Dendritic cell treated with granulocyte-macrophage colony-stimulating factor and Interleukin-4, amounts not matched to agents 40 ng/mL and 50 ng/mL, for 4 days (primary cell): ENCODE measurements at regions not wholly inside any gene's neighbourhood (a gene's known extent, or its start where the extent isn't known, plus 50 kb on each side); places are given as distances from the start of the nearest gene placed in this dataset.
"Not testable (repeated sequence)": the region's sequence is repeated elsewhere in the genome, so short reads cannot be mapped to it uniquely, and the experiment has no call there.

Experiments used
- H3K27ac Mint-ChIP-seq: one replicate; pipeline ENCODE4 v1.8.0; 2022; ENCODE audit warnings: mild to moderate bottlenecking, mixed read lengths
- H3K27me3 Mint-ChIP-seq: one replicate; pipeline ENCODE4 v1.8.0; 2022; ENCODE audit warnings: mild to moderate bottlenecking, mixed read lengths
- H3K36me3 Mint-ChIP-seq: one replicate; pipeline ENCODE4 v1.8.0; 2022; ENCODE audit warnings: low read depth, mixed read lengths
- H3K4me1 Mint-ChIP-seq: one replicate; pipeline ENCODE4 v1.8.0; 2022; ENCODE audit warnings: low read depth, mixed read lengths
- H3K4me3 Mint-ChIP-seq: one replicate; pipeline ENCODE4 v1.8.0; 2022; ENCODE audit warnings: mild to moderate bottlenecking, moderate library complexity, mixed read lengths
- H3K9me3 Mint-ChIP-seq: one replicate; pipeline ENCODE4 v1.8.0; 2022; ENCODE audit warnings: mixed read lengths
- intact Hi-C: fragments of 100-400 bp; cut with micrococcal nuclease; formaldehyde crosslinking; loops from one replicate; pipeline ENCODE4 v1.15.0; 2022

GRCh38 chr7:45410893-45411292 is 163.3 kb upstream of the ADCY1 start:
- no peaks in the 10 kb centered on the region for H3K36me3 Mint-ChIP-seq
- no peak overlapping the region for H3K4me3 Mint-ChIP-seq
- peaks cover 4% of the 10 kb centered on the region for H3K27me3 Mint-ChIP-seq
- H3K4me1 Mint-ChIP-seq = no peaks in the 10 kb centered on the region
- peaks cover 9% of the 10 kb centered on the region for H3K9me3 Mint-ChIP-seq
- no peak overlapping the region for H3K27ac Mint-ChIP-seq
- intact Hi-C loops = no loop called here

GRCh38 chr7:45413419-45413818 is 160.7 kb upstream of the ADCY1 start:
- H3K9me3 Mint-ChIP-seq = peaks cover 9% of the 10 kb centered on the region
- H3K27ac Mint-ChIP-seq = no peak overlapping the region

GRCh38 chr7:45414226-45414625 is 159.9 kb upstream of the ADCY1 start:
- H3K4me1 Mint-ChIP-seq = no peaks in the 10 kb centered on the region
- H3K4me3 Mint-ChIP-seq = no peak overlapping the region
- intact Hi-C loops = no loop called here

More at GRCh38 chr7:45413419-45413818, 160.7 kb upstream of the ADCY1 start:
- H3K36me3 Mint-ChIP-seq = no peaks in the 10 kb centered on the region
- no peaks in the 10 kb centered on the region for H3K27me3 Mint-ChIP-seq
- intact Hi-C loops = no loop called here
- H3K4me3 Mint-ChIP-seq = no peak overlapping the region
- no peaks in the 10 kb centered on the region for H3K4me1 Mint-ChIP-seq

GRCh38 chr7:45415265-45415664 is 158.9 kb upstream of the ADCY1 start:
- intact Hi-C loops = no loop called here
- Mint-ChIP-seq H3K9me3 (peaks cover 9% of the 10 kb centered on the region), H3K27me3 (peaks cover 2% of the 10 kb centered on the region), H3K4me3 (no peak overlapping the region), H3K27ac (no peak overlapping the region), H3K4me1 (no peaks in the 10 kb centered on the region), H3K36me3 (no peaks in the 10 kb centered on the region)

More at GRCh38 chr7:45414226-45414625, 159.9 kb upstream of the ADCY1 start:
- Mint-ChIP-seq H3K36me3 (no peaks in the 10 kb centered on the region), H3K27me3 (no peaks in the 10 kb centered on the region), H3K9me3 (peaks cover 9% of the 10 kb centered on the region), H3K27ac (no peak overlapping the region)

GRCh38 chr7:45416846-45417245 is 157.3 kb upstream of the ADCY1 start:
- Mint-ChIP-seq H3K4me3 (no peak overlapping the region), H3K36me3 (no peaks in the 10 kb centered on the region), H3K27ac (no peak overlapping the region), H3K4me1 (no peaks in the 10 kb centered on the region), H3K27me3 (peaks cover 2% of the 10 kb centered on the region), H3K9me3 (no peaks in the 10 kb centered on the region)
- intact Hi-C loops = no loop called here

GRCh38 chr7:45417268-45417667 is 156.9 kb upstream of the ADCY1 start:
- H3K4me3 Mint-ChIP-seq = no peak overlapping the region
- H3K36me3 Mint-ChIP-seq = no peaks in the 10 kb centered on the region
- intact Hi-C loops = no loop called here
- no peaks in the 10 kb centered on the region for H3K4me1 Mint-ChIP-seq
- H3K9me3 Mint-ChIP-seq = no peaks in the 10 kb centered on the region
- H3K27me3 Mint-ChIP-seq = peaks cover 2% of the 10 kb centered on the region
- H3K27ac Mint-ChIP-seq = no peak overlapping the region

- no peak overlapping the region for H3K4me3 Mint-ChIP-seq
- H3K27me3 Mint-ChIP-seq = peaks cover 2% of the 10 kb centered on the region
- H3K9me3 Mint-ChIP-seq = no peaks in the 10 kb centered on the region
Measured at GRCh38 chr7:45417735-45418134, 156.4 kb upstream of the ADCY1 start.

GRCh38 chr7:45420843-45421495 is 153.2 kb upstream of the ADCY1 start:
- Mint-ChIP-seq H3K9me3 (no peaks in the 10 kb centered on the region), H3K27ac (no peak overlapping the region), H3K36me3 (no peaks in the 10 kb centered on the region), H3K27me3 (peaks cover 2% of the 10 kb centered on the region), H3K4me1 (no peaks in the 10 kb centered on the region), H3K4me3 (no peak overlapping the region)
- intact Hi-C loops = no loop called here

More at GRCh38 chr7:45417735-45418134, 156.4 kb upstream of the ADCY1 start:
- H3K4me1 Mint-ChIP-seq = no peaks in the 10 kb centered on the region
- H3K27ac Mint-ChIP-seq = no peak overlapping the region
- H3K36me3 Mint-ChIP-seq = no peaks in the 10 kb centered on the region
- intact Hi-C loops = no loop called here

- H3K36me3 Mint-ChIP-seq = no peaks in the 10 kb centered on the region
- H3K4me1 Mint-ChIP-seq = no peaks in the 10 kb centered on the region
- H3K27ac Mint-ChIP-seq = no peak overlapping the region
- H3K27me3 Mint-ChIP-seq = peaks cover 2% of the 10 kb centered on the region
- H3K9me3 Mint-ChIP-seq = no peaks in the 10 kb centered on the region
- no peak overlapping the region for H3K4me3 Mint-ChIP-seq
- intact Hi-C loops = no loop called here
Measured at GRCh38 chr7:45421806-45422205, 152.4 kb upstream of the ADCY1 start.

GRCh38 chr7:45430397-45430796 is 143.8 kb upstream of the ADCY1 start:
- Mint-ChIP-seq H3K4me3 (no peak overlapping the region), H3K9me3 (no peaks in the 10 kb centered on the region), H3K4me1 (no peaks in the 10 kb centered on the region), H3K27ac (no peak overlapping the region), H3K27me3 (peaks cover 1% of the 10 kb centered on the region), H3K36me3 (no peaks in the 10 kb centered on the region)
- intact Hi-C loops = no loop called here

GRCh38 chr7:45434167-45434784 is 139.9 kb upstream of the ADCY1 start:
- peaks cover 1% of the 10 kb centered on the region for H3K27me3 Mint-ChIP-seq
- H3K36me3 Mint-ChIP-seq = no peaks in the 10 kb centered on the region
- no peaks in the 10 kb centered on the region for H3K9me3 Mint-ChIP-seq
- no peak overlapping the region for H3K4me3 Mint-ChIP-seq
- intact Hi-C loops = no loop called here
- no peak overlapping the region for H3K27ac Mint-ChIP-seq
- H3K4me1 Mint-ChIP-seq = no peaks in the 10 kb centered on the region

GRCh38 chr7:45435131-45435530 is 139.0 kb upstream of the ADCY1 start:
- no peak overlapping the region for H3K4me3 Mint-ChIP-seq
- no peak overlapping the region for H3K27ac Mint-ChIP-seq
- intact Hi-C loops = no loop called here
- peaks cover 1% of the 10 kb centered on the region for H3K27me3 Mint-ChIP-seq
- H3K4me1 Mint-ChIP-seq = no peaks in the 10 kb centered on the region
- no peaks in the 10 kb centered on the region for H3K9me3 Mint-ChIP-seq
- H3K36me3 Mint-ChIP-seq = no peaks in the 10 kb centered on the region

- Mint-ChIP-seq H3K9me3 (no peaks in the 10 kb centered on the region), H3K27ac (no peak overlapping the region), H3K36me3 (no peaks in the 10 kb centered on the region), H3K4me1 (no peaks in the 10 kb centered on the region), H3K27me3 (peaks cover 2% of the 10 kb centered on the region), H3K4me3 (no peak overlapping the region)
- intact Hi-C loops = no loop called here
Measured at GRCh38 chr7:45435846-45436245, 138.3 kb upstream of the ADCY1 start.

- H3K4me3 Mint-ChIP-seq, H3K27ac Mint-ChIP-seq, H3K9me3 Mint-ChIP-seq, H3K27me3 Mint-ChIP-seq, H3K36me3 Mint-ChIP-seq, H3K4me1 Mint-ChIP-seq: not testable (repeated sequence)
- intact Hi-C loops = loop anchor here (1.0 kb wide), 1 partner anchor 10 kb away; no protein-coding TSS in a partner anchor
Measured at GRCh38 chr7:45440776-45441175, 133.4 kb upstream of the ADCY1 start.

- H3K4me1 Mint-ChIP-seq = no peaks in the 10 kb centered on the region
- H3K36me3 Mint-ChIP-seq = no peaks in the 10 kb centered on the region
- no peak overlapping the region for H3K4me3 Mint-ChIP-seq
- peaks cover 3% of the 10 kb centered on the region for H3K27me3 Mint-ChIP-seq
- no peaks in the 10 kb centered on the region for H3K9me3 Mint-ChIP-seq
- intact Hi-C loops = no loop called here
- no peak overlapping the region for H3K27ac Mint-ChIP-seq
Measured at GRCh38 chr7:45443263-45443662, 130.9 kb upstream of the ADCY1 start.
